ENCODE measurements at regions not wholly inside any gene's neighbourhood (a gene's known extent, or its start where the extent isn't known, plus 50 kb on each side); places are given as distances from the start of the nearest gene placed in this dataset.

- peak; percentile 38 for DNase-seq (ENCODE audit: low read depth)
- H3K4me3 ChIP-seq (replicated peaks; ENCODE audit: low read depth, low read length) = no peak overlapping the region
- TF ChIP-seq CTCF (IDR thresholded peaks at IDR 0.05; ENCODE audit: low read length, missing control alignments) = no peak
Measured at GRCh38 chr2:205892251-205892655, 193.7 kb downstream of the INO80D start.

GRCh38 chr2:205889114-205889513 is 196.9 kb downstream of the INO80D start:
- peak; percentile 52 for DNase-seq (ENCODE audit: low read depth)
- TF ChIP-seq CTCF (IDR thresholded peaks at IDR 0.05; ENCODE audit: low read length, missing control alignments) = no peak
- H3K4me3 ChIP-seq (replicated peaks; ENCODE audit: low read depth, low read length) = no peak overlapping the region

GRCh38 chr2:205887637-205888036 is 198.3 kb downstream of the INO80D start:
- no peak for DNase-seq (ENCODE audit: low read depth)
- no peak for TF ChIP-seq CTCF (IDR thresholded peaks at IDR 0.05; ENCODE audit: low read length, missing control alignments)
- H3K4me3 ChIP-seq (replicated peaks; ENCODE audit: low read depth, low read length) = no peak overlapping the region

GRCh38 chr2:205885492-205886099 is 200.4 kb downstream of the INO80D start:
- TF ChIP-seq CTCF (IDR thresholded peaks at IDR 0.05; ENCODE audit: low read length, missing control alignments) = peak; percentile 89
- DNase-seq (ENCODE audit: low read depth) = peak; percentile 84
- H3K4me3 ChIP-seq (replicated peaks; ENCODE audit: low read depth, low read length) = no peak overlapping the region

GRCh38 chr2:205883965-205884364 is 201.7 kb downstream of the NRP2 start:
- H3K4me3 ChIP-seq (replicated peaks; ENCODE audit: low read depth, low read length) = no peak overlapping the region
- DNase-seq (ENCODE audit: low read depth) = no peak
- TF ChIP-seq CTCF (IDR thresholded peaks at IDR 0.05; ENCODE audit: low read length, missing control alignments) = no peak

GRCh38 chr2:205882806-205883425 is 200.6 kb downstream of the NRP2 start:
- TF ChIP-seq CTCF (IDR thresholded peaks at IDR 0.05; ENCODE audit: low read length, missing control alignments) = no peak
- DNase-seq (ENCODE audit: low read depth) = no peak
- H3K4me3 ChIP-seq (replicated peaks; ENCODE audit: low read depth, low read length) = no peak overlapping the region

GRCh38 chr2:205880048-205880447 is 197.7 kb downstream of the NRP2 start:
- DNase-seq (ENCODE audit: low read depth) = no peak
- no peak for TF ChIP-seq CTCF (IDR thresholded peaks at IDR 0.05; ENCODE audit: low read length, missing control alignments)
- H3K4me3 ChIP-seq (replicated peaks; ENCODE audit: low read depth, low read length) = no peak overlapping the region
